GM21723 (cell line): ENCODE measurements at regions not wholly inside any gene's neighbourhood (a gene's known extent, or its start where the extent isn't known, plus 50 kb on each side); places are given as distances from the start of the nearest gene placed in this dataset.

Experiments used
- ATAC-seq: cut with Tn5 transposase; IDR thresholded peaks from one replicate; pipeline ENCODE4 v1.9.1; 2021; ENCODE audit warnings: mild to moderate bottlenecking, moderate library complexity; ENCODE audit not compliant: unreplicated experiment

DNA sequence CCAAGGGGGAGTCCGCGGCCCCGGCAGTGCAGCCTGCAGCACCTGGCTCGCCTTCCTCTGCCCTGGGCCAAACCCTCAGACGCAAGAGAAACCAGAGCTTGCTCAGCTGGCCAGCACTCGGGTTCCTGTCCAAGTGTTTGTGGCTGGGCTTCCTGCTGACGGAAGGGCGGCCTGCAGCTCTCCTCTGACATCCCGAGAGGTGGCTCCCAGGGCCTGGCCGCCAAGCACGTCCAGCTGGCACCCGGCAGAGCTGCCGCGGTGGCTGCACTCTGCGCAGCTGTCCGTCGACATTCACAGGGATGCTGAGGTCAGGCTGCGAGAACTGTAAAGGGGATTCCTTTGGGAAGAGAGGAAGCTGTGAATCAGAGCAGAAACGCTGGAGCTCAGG lies 85.6 kb downstream of the CPN2 start:
- ATAC-seq: no peak

DNA sequence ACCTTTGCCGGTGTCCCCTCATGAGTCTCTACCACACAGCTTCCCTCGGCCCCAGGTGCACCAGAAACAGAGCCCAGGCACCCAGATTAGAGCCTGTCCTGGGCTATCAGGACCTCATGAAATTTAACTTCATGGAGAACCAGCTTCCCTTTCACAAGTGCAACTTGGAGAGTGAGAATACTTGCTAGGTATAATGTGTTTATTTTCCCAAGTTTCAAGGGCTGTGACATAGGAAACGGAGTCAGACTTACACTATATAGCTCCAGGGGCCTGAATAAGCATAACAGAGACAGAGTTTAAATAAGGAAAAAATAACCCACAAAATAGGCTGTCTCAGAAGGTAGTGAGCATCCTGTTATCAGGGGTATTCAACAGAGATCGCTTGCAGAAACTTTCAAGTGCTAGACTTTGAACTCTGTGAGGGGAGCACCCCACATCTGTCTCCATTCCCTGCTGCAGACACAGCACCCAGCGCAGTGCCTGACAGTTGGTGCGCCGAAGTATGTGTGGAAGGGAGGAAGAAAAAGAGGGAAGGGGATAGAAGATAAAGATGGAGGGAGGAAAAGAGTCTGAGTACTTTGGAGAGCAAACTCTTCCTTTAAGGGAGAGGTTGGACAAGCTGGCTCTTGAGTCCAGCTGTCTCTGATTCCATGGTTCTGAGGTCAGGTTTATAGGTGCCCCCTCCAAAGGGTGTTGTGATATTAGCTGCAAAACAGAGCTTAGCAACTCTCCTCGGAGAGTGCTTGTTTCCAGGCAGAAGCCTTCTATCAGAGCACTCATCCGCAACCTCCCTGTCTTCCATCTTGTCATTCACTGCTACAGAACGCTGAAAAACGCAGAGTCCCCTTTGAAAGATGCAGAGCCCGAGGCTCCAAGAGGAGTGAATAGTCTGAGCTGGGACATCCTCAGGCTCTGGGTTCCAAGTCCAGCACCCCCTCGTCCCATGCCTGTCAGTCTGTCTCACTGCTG lies 84.8 kb downstream of the CPN2 start:
- ATAC-seq: no peak

DNA sequence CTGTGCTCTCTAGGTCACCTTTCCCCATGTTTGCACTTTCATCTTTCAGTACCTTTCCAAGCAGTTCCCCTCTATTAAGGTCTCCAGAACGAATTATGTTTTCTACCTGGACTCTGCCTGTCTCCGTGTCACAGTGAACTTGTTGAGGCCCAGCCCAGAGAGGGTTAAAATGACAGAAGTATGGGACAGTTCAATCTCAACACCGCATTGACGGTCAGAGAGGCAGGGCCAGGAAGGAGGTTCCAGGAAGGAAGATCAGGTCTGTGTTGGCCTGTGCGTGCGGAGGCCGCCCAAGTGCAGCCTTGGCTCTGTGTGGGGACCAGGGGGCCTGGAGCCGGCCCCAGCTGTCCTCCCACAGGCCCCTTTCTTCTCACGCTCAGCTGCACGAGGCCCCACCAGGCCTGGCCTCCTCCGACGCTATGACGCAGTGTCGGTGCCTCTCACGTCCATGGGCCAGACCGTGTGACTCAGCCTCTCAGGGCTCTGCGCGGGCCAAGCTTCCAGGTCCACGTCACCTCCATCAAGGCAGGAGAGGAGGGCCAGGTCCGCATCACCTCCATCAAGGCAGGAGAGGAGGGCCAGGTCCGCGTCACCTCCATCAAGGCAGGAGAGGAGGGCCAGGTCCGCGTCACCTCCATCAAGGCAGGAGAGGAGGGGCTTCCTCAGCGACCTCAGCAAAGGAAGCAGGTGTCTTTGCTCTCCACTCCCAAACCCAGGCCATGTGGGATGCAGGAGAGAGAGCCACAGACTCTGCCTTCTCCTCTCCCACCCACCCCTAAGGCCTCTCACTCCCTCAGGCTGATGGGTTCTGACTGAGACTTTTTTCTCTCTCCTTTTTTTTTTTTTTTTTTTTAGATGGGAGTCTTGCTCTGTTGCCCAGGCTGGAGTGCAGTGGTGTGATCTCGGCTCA lies 83.1 kb downstream of the CPN2 start:
- ATAC-seq: no peak

DNA sequence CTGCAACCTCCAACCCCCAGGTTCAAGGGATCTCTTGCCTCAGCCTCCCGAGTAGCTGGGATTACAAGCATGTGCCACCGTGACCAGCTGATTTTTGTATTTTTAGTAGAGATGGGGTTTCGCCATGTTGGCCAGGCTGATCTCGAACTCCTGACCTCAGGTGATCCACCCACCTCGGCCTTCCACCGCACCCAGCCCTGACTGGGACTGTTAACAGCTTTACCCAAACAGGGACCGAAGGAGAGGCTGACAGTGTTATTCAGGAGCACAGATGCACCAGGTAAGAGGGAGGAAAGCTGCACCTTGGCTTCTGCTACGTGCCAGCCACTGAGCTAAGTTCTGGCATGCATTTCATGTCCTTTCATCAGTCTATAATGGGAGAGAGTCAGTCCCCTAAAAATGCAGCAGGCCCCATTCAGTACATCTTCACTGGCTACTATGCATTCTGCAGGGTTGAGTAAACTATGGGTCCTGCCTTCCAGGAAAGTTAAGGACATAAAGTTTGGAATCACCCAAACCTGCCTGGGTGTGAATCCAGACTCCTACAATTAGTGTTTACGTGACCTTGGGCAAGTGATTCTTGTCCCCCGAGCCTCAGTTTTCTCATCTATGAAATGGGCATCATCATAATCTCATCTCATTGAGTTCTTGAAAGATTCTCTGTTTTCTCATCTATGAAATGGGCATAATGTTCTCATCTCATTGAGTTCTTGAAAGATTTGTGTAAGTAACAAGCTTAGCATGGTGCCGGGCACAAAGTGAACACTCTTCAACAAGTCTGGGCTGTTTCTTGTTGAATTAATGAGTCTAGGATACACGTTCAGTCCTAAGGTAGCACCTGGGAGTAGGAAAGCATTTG lies 82.2 kb downstream of the CPN2 start:
- no peak for ATAC-seq

DNA sequence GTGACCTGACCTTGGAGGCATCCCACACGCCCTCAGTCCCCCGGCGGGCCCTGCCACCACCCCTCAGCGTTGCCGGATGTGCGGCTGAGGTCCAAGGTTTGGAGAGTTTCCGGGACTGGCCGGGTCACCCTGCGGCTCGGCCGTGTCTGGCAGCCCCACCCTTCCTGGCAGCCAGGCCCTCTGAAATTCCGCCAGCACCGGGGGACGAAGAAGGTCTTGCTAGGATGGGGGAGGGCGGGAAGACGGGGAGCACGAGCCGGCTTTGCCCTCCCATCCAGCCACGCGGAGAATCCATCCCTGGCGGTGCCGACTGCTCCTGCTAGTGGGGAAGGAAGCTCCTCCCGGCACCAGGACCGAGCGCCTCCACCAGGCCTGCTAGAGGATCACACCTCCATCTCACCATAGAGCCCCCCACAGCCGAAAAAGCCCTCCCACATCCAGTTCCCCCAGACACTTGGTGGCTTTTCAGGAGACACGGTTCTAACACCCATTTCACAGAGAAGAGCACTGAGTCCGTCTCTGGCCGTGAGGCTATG lies 81.5 kb downstream of the CPN2 start:
- no peak for ATAC-seq

DNA sequence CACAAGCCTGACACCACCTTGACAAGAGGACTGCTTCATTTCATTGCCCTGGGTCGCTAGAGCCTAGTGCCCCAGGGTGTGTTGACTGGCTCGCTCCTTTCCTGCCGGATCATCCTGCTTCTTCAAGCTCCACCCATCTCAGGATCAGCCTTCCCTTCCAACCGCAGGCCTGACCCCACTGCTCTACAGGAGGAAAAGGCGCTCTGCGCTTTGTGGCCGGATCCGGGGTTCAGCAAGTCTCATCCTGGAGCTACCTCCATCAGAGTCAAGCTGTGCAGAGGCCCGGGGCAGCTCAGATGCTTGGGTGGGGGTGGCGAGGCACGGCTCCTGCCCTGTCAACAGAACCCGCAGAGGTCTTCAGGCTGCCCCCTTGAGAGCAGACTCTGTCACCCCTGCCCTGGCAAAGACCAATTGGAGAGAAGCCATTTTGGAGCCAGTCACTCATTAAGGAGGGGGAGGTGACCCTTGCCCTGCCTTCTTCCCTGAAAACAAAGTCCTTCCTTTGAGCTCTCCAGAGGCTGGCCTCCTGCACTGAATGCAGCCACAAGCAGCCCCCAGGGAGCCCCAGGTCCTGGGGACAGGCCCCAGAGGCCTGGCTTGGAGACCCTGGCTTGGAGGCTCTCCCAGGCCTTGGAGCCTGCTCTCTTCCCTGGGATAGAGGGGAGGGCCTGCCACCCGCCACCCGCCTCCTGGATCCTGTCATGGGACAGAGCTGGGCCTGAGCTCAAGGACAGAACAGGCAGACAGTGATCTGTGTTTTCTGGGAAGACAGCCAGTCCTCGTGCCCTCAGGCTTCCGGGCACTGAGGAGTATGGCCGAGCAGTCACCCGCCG lies 80.3 kb downstream of the CPN2 start:
- no peak for ATAC-seq

DNA sequence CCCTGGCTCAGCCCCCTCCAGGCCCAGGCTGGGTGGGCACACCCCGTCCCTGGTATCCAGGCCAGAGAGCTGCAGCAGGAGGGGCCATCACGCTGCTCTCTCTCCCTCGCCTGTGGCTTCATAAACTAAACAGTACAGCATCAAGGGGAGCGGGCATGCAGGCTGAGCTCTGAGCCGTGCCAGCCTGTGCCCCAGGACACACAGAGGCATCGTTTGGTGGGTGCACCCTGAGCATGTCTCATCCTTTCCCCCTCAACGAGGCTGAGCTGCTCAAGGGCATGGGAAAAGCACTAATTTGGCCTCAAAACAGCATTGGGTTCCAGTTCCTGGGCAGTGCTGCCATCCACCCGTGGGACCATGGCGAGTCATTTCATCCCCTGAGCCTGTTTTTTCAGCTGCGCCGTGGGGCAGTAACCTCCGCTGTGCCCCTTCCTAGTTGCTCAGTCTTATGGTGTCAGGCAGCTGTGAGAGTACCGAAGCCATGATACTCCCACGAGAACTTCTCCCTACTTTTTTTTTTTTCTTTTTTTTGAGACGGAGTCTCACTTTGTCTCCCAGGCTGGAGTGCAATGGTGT lies 79.6 kb downstream of the CPN2 start:
- ATAC-seq: no peak

DNA sequence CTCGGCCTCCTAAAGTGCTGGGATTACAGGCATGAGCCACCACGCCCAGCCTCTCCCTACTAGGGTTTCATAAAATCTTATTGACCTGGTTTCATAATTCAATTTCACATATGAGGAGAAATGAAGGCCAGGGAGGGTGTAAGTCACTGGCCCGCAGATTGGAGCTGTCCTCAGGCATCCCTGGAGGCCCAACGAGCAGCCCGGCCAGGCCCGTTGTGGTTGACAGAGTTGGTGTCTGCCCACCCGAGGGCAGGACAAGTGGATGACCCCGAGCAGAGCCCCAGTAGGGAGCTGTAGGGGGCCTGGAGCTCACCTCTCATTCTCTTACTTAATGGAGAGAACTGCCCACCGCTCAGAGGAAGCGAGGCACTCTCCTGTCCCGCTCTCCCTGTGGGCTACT lies 78.9 kb downstream of the CPN2 start:
- ATAC-seq: no peak

DNA sequence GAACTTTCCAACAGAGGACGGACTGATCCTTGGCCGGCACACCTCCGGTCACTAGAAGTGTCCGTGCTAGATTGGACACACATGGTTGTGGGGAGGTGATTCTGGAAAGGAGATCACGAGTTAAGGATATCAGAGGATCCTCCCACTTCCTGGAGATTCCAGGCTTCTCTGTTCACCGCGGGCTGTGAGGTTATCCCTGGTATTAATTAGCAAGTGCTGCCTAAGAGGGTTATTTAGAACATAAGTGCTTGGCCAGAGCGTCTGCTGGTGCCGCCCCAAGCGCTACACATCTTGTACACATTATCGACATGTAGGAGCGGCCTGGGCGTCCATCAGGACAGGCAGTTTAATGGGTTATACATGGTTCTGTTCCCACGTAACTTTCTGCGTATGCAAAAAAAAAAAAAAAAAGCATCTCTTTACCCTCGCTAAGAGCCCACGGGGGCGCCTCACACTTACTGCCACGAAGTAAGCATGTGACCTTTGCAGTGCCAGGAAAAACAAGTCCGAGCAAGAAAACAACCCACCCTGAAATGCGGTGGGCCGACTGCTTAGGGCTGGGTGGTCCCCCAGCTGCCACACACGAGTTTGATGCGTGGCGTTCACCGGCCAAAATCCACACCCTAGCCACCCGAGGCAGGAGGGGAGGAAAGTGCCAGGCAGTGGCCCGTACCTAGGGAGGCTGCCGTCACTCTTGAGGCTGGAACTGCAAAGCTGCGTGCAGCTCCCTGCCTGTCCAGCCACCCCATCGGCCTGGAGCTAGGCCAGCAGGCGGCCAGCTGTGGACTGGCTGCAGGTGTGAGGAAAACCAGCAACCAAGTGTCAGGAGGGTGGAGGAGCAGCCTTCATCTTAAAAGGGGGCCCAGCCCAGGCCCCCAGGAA lies 78.0 kb downstream of the CPN2 start:
- ATAC-seq: no peak

DNA sequence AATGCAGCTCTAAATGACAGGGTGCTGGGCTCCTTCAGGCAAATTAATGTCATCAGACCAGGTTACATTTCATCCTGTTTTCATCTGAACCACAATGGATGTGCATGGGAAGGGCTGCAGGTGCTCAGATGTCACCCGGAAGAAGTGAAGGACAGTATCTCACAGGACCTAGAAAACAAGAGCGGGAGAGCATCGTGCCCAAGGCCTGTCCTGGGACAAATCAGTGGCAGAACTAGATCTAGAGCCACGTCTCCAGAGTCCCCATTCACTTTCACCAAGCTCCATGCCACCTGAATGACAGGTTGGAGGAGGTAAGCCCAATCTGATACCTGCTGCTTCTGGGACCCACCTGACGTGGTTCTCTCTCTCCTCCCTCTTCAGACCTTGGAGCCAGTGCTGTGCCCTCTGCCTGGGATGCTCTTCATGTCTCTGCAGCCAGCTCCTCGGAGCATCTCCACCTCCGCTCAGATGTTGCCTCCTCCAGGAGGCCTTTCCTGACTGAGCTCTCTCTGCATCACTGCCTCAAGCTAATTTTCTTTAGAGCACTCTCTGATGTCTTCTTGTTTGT lies 77.3 kb downstream of the CPN2 start:
- no peak for ATAC-seq

DNA sequence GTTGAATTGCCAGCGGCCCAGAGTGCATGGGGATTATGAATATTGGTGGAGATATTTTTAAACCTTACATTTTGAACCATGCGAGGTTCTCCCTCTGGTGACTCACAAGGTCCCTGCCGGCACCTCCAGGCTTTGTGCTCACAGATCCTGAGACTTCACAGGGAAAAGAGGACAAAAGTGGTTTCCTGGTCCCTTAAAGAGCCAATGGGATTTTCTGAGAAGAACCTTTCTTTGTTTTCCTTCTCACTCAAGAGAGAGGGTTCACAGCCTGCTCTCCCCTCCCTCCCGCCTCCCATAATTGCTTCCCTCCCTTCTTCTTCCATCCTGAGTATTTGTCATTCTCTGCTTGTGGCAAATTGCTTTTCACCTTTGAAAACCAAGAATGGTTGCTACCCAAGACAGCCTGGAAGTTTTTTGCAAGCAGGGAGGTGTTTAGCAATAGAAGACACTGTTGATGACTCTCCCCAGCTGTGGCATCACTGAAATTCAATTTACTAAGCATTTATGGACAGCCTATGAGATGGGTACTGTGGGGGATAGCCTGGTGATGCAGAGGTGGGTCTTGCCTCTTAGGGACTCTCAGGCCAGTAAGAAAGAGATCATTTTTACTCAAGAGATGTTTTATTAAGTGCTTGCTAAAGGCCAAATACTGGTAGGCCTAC lies 76.6 kb downstream of the CPN2 start:
- no peak for ATAC-seq

DNA sequence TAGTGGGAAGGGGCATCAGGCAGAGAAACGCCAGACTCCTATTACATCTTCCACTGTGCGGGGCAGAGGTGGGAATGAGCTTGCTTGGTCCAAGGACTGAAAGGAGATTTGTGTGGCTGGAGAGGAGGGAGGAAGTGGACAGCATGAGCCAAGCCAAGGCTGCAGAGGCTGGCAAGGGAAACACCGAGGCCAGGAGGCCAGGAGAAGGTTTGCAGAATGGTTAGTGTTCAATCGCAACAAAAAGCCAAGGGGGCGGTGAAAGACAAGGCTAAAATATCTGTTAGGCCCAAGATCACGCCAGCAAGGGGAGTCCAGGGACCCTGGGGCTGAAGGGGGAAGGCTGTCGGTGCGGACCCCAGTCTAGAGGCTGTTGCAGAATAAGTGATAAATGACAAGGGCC lies 75.8 kb downstream of the CPN2 start:
- ATAC-seq: no peak

DNA sequence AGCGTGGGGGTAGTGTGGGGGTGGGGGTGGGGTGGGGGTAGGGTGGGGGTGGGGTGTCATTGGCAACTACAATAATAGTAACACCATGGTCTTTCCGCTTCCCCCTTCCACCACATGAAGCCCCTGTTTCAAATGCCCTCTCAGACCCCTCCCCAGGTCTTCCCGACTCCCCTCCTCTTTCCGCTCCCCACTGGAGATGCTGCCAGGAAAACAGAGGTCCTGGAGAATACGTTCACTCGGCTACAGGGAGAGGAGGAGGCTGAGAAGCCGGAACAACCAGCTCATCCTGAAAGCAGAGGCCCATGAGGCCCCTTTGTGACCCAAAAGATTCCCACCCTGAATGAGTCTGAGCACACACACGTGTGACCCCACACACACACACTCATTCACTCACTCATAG lies 75.4 kb downstream of the CPN2 start:
- no peak for ATAC-seq

DNA sequence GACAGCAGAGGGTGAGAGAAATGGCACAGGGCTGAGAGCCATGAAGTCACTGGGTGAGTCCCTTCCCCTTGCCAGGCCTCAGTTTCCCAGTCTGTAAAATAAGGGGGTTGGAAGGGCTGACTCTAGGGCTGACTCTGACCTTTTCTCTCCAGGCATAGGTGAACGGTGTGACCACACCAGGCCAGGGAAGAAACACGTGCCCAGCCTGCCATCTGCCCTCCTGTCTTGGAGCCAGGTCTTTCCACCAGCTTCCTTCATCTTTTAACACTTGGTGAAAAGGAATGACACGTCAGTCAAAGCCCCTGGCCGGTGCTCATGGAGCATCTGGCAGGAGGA lies 74.4 kb downstream of the CPN2 start:
- no peak for ATAC-seq

DNA sequence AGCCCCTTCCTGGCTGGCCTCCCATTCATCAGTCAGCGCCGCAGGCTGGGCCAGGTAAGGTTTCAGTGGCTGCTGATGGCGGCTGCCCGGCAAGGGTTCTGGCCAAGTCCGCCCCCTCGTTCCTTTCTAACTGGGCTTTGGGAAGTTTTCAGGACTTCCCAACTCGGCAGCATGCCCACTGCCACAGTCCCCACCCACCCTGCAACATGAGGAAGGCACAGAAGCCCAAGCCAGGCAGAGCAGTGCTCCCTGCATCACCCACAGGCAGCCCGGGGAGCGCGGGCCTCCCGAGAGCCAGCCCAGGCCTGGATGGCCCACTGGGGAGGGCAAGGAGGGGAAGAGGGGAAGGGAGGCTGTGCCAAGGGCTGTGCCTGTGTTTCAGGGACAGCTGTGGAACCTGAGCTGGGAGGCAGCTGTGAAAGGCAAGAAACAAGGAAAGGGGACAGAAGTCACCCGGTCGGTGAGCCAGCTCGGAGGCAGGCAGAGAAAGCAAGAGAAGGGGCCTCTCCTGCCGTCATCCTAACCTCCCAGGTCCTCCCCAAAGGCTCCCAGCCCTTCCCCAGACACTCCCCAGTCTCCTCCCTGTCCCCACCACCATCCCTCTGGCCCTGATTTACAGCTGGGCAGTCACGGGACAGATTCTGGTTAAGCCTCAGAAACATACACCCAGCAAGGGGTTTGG lies 73.9 kb downstream of the CPN2 start:
- ATAC-seq: no peak

DNA sequence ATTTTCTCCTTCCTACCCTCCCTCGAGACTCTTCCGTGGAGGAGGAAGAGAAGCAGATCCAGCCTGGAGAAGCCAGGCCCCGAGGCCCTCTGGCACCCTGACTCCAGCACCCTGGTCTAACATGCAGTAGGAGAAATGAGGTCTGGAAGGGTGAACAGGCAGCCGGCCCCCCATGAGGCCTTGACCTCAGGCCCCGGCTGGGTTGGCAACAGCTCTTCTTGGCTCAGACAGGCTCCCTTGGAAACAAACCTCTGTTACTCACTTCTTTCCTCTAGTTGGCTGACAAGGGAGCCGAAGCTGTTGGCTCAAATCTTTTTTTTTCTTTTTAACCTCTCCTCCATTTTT lies 73.4 kb downstream of the CPN2 start:
- ATAC-seq: no peak

DNA sequence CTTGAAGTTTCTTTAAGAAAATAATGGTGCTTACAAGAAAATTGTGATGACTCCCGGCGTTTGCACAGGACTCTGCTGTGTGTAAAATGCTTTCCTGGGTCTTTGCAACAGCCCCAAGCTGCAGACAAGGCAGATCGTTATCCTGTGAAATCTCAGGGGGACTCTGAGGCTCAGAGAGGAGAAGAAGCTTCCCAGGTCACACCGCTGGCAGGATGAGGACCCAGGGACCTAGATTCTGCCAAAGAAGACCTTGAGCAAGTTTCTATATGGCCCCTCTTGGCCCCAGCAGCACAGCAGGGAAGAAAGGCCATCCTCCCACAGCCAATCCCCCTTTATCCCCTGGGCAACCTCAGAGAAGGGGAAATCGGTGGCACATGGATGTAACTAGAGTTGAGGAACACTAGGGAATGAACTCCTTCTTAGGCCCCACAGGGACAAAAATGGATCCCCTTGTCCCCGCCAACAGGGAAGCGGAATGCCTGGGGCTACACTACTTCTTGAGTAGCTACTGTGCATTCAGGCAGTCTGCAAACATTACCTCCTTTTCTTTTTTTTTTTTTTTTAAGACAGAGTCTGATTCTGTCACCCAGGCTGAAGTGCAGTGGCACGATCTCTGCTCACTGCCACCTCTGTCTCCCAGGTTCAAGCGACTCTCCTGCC lies 72.8 kb downstream of the CPN2 start:
- no peak for ATAC-seq
